Loucy (cell line): ENCODE measurements at regions not wholly inside any gene's neighbourhood (a gene's known extent, or its start where the extent isn't known, plus 50 kb on each side); places are given as distances from the start of the nearest gene placed in this dataset.

Experiments
- H2AFZ ChIP-seq: fragments of 200-600 bp; sonication (generic); 2 replicates; pipeline ENCODE4 v1.6.0; 2016; ENCODE audit warnings: antibody characterized with exemption, mild to moderate bottlenecking, low read length, moderate library complexity
- H3F3A ChIP-seq: fragments of 200-600 bp; 2 replicates; pipeline ENCODE4 v1.6.0; 2016; ENCODE audit warnings: antibody characterized with exemption, low read depth, mild to moderate bottlenecking
- H3K27me3 ChIP-seq: fragments of 200-600 bp; sonication (generic); 2 replicates; pipeline ENCODE4 v1.6.1; 2014; ENCODE audit warnings: low read length, mild to moderate bottlenecking; ENCODE audit not compliant: insufficient read depth, poor library complexity, severe bottlenecking
- H3K36me3 ChIP-seq: fragments of 200-600 bp; sonication (generic); 2 replicates; pipeline ENCODE4 v1.6.1; 2016; ENCODE audit warnings: low read length; ENCODE audit not compliant: insufficient read depth
- H3K4me1 ChIP-seq: fragments of 200-600 bp; sonication (generic); 2 replicates; pipeline ENCODE4 v1.5.1; 2014; ENCODE audit warnings: low read length, mild to moderate bottlenecking; ENCODE audit not compliant: insufficient read depth, poor library complexity, severe bottlenecking
- H3K4me2 ChIP-seq: fragments of 200-600 bp; sonication (generic); 2 replicates; pipeline ENCODE4 v1.6.0; 2014; ENCODE audit warnings: antibody characterized with exemption, low read length, low read depth, mild to moderate bottlenecking; ENCODE audit not compliant: poor library complexity, severe bottlenecking
- H3K4me3 ChIP-seq: fragments of 200-600 bp; sonication (generic); 2 replicates; pipeline ENCODE4 v1.5.1; 2014; ENCODE audit warnings: low read length, mild to moderate bottlenecking, mixed read lengths; ENCODE audit not compliant: poor library complexity, severe bottlenecking
- H3K79me2 ChIP-seq: fragments of 200-600 bp; sonication (generic); 2 replicates; pipeline ENCODE4 v1.6.1; 2014; ENCODE audit warnings: low read length; ENCODE audit not compliant: insufficient read depth
- H3K9ac ChIP-seq: fragments of 200-600 bp; sonication (generic); 2 replicates; pipeline ENCODE4 v1.6.0; 2014; ENCODE audit warnings: mild to moderate bottlenecking, low read depth, low read length, moderate library complexity; ENCODE audit not compliant: poor library complexity, severe bottlenecking
- H3K9me2 ChIP-seq: fragments of 200-600 bp; sonication (generic); replicated peaks from 2 replicates; pipeline ENCODE4 v1.6.1; 2016; ENCODE audit warnings: low read depth, low read length, mixed read lengths
- H3K9me3 ChIP-seq: fragments of 200-600 bp; sonication (generic); 2 replicates; pipeline ENCODE4 v1.6.1; 2014; ENCODE audit warnings: mild to moderate bottlenecking, antibody characterized with exemption, low read length, low read depth; ENCODE audit not compliant: insufficient read depth
- H4K20me1 ChIP-seq: fragments of 200-600 bp; sonication (generic); 2 replicates; pipeline ENCODE4 v1.6.0; 2014; ENCODE audit warnings: antibody characterized with exemption, low read length, mild to moderate bottlenecking; ENCODE audit not compliant: insufficient read depth, poor library complexity, severe bottlenecking
- EZH2phosphoT487 ChIP-seq: fragments of 200-600 bp; IDR thresholded peaks from 2 replicates; pipeline ENCODE4 v1.6.1; 2018; ENCODE audit warnings: antibody characterized with exemption, mild to moderate bottlenecking, moderate library complexity, borderline replicate concordance
- TF ChIP-seq, protein P1 (sequence below): fragments of 200-600 bp; sonication (generic); conservative IDR thresholded peaks from 2 replicates; pipeline ENCODE4 v1.5.1; 2014; ENCODE audit warnings: mild to moderate bottlenecking, antibody characterized with exemption, low read length

DNA sequence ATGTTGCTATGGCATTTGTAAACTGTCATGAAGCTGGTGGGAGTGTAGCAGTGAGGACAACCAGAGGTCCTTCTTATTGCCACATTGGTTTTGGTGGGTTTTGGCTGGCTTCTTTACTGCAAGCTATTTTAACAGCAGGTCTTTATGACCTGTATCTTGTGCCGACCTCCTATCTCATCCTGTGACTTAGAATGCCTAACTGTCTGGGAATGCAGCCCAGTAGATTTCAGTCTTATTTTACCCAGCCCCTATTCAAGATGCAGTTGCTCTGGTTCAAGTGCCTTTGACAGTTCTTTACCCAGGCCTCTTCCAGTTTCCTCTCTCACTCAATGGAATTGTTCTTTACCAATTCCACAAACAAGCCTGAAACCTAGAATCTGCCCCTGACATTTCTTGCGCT, 145.1 kb downstream of the KCNE4 start:
- H3K79me2 ChIP-seq = no peaks in the 10 kb centered on the region
- no peak for TF ChIP-seq EZH2phosphoT487
- TF ChIP-seq, protein P1, sequence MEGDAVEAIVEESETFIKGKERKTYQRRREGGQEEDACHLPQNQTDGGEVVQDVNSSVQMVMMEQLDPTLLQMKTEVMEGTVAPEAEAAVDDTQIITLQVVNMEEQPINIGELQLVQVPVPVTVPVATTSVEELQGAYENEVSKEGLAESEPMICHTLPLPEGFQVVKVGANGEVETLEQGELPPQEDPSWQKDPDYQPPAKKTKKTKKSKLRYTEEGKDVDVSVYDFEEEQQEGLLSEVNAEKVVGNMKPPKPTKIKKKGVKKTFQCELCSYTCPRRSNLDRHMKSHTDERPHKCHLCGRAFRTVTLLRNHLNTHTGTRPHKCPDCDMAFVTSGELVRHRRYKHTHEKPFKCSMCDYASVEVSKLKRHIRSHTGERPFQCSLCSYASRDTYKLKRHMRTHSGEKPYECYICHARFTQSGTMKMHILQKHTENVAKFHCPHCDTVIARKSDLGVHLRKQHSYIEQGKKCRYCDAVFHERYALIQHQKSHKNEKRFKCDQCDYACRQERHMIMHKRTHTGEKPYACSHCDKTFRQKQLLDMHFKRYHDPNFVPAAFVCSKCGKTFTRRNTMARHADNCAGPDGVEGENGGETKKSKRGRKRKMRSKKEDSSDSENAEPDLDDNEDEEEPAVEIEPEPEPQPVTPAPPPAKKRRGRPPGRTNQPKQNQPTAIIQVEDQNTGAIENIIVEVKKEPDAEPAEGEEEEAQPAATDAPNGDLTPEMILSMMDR = no peak
- no peak overlapping the region for H2AFZ ChIP-seq
- no peak overlapping the region for H3K4me2 ChIP-seq
- H3K4me1 ChIP-seq = no peaks in the 10 kb centered on the region
- no peaks in the 10 kb centered on the region for H4K20me1 ChIP-seq
- no peaks in the 10 kb centered on the region for H3K27me3 ChIP-seq
- no peak overlapping the region for H3K9ac ChIP-seq
- no peaks in the 10 kb centered on the region for H3F3A ChIP-seq
- H3K9me3 ChIP-seq = no peaks in the 10 kb centered on the region
- H3K4me3 ChIP-seq = no peak overlapping the region
- no peaks in the 10 kb centered on the region for H3K9me2 ChIP-seq
- H3K36me3 ChIP-seq = no peaks in the 10 kb centered on the region

GRCh38 chr2:223199531-223200515, 147.8 kb downstream of the KCNE4 start:
- Histone ChIP-seq H3F3A (no peaks in the 10 kb centered on the region), H3K4me1 (no peaks in the 10 kb centered on the region), H2AFZ (no peak overlapping the region), H3K36me3 (no peaks in the 10 kb centered on the region), H3K79me2 (no peaks in the 10 kb centered on the region), H3K27me3 (no peaks in the 10 kb centered on the region), H3K9me2 (no peaks in the 10 kb centered on the region), H3K4me3 (no peak overlapping the region), H4K20me1 (no peaks in the 10 kb centered on the region), H3K9ac (no peak overlapping the region), H3K4me2 (no peak overlapping the region), H3K9me3 (no peaks in the 10 kb centered on the region)
- TF ChIP-seq, protein P1 = no peak
- TF ChIP-seq EZH2phosphoT487 = no peak

GRCh38 chr2:223203971-223204929, 152.3 kb downstream of the KCNE4 start:
- Histone ChIP-seq H3K9ac (no peak overlapping the region), H3K4me3 (no peak overlapping the region), H3K36me3 (no peaks in the 10 kb centered on the region), H3K79me2 (no peaks in the 10 kb centered on the region), H3K4me2 (no peak overlapping the region), H3K4me1 (no peaks in the 10 kb centered on the region), H3K9me3 (peaks cover 3% of the 10 kb centered on the region; the same call in 1 of the 2 replicates), H4K20me1 (no peaks in the 10 kb centered on the region), H2AFZ (no peak overlapping the region), H3F3A (no peaks in the 10 kb centered on the region), H3K27me3 (no peaks in the 10 kb centered on the region), H3K9me2 (no peaks in the 10 kb centered on the region)
- TF ChIP-seq EZH2phosphoT487 = no peak
- TF ChIP-seq, protein P1 = no peak
